SKM-1 treated with dmso at 0.1 percent for 144 hours (cell line): ENCODE measurements at regions not wholly inside any gene's neighbourhood (a gene's known extent, or its start where the extent isn't known, plus 50 kb on each side); places are given as distances from the start of the nearest gene placed in this dataset.
A peak's percentile ranks its signal among the peaks of the same experiment; 100 is the strongest.

Experiments
- DNase-seq: peaks from one replicate; lab custom pipeline; 2025; ENCODE audit not compliant: unreplicated experiment; lab: John Stamatoyannopoulos, UW

DNA sequence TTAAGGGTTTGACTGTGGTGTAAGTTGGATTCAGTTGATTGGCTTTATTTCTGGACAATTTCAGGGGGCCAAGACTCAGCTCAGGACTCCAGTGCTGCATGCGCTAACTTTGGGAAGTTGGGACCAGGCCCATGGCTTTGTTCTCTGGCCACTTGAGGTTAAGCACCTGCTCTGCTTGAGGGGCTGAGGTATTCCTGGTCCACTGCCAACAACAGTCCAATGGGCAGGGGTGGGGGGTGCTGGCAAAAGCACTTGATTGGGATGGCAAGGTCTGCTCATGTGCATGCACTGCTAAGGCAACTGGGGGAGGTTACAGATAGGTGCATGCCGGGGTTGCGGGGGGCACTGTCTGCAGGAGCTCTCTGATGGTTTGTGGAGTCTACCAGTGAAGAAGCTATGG, 52.6 kb upstream of the ASB17 start:
- no peak for DNase-seq

DNA sequence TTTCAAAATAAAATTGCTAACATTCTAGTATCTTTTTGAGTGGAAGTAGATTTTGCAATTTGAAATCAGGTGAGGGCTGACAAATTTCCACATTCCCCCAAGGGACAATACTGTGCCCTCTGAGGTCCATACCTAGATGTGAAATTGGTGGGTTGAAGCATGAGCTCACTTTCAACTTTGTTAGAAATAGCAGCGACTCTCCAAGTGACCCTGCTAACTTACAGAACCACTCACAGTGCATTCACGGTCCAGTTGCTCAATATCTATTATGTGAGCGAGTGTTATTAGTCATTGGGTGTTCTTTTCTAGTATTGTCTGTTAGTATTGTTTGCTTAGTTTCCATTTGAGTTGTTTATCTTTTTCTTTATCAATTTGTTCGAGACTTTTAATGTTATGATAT, 53.6 kb upstream of the ASB17 start:
- DNase-seq, result no peak

DNA sequence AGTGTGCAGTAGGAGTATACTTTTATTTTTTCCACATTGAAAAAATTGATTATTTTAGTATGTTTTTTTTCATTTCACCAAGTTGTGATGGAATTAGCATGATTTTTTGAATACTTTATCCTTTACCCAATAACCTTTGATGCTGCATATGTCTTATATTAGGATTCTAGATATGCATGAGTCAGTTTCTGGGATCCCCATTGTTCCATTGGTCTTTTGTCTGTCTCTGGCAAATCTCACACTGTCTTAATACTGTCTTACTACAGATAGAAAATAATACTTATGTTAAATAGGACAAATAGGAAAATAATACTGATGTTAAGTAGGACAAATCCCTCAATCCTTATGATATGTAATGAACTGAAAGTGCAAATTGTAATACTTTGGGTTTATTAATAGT, 54.3 kb upstream of the ASB17 start:
- no peak for DNase-seq

DNA sequence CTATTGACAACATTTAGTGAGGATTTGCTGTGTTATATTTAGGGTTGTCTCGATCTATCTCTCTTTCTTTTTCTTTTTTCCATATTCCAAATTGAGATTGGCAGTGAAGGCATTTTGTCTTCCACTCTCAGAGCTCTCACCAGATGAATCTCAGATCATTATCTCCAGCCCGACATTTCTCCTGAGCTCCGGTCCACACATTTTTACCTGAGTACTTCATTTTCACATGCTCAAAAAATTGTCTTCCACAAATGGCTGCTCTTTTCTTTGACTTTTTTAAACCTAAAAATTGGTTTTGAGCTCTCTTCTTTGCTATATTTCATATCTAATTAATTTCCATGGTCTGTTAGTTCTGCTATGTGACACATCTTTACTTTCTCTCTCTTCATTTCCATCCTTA, 56.9 kb upstream of the ASB17 start:
- DNase-seq, result no peak

DNA sequence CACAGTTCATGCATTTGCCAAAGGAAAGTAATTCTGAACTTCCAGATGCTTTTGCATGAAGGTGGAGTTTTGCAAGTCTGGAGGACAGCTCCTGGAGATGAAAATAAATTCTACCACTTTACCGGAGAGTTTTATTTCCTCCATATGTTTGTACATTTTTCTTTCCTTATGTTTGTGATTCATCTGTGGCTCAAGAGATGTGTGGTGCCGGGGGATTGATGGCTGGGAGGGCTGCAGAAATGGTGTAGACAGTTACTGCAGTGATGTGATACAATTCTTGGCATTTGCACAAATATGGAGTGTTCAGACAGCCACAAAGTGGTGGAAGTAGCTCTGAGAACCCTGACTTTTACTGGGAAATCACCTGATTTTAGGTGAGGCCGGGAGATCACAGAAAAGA, 58.5 kb upstream of the ASB17 start:
- DNase-seq, result no peak

DNA sequence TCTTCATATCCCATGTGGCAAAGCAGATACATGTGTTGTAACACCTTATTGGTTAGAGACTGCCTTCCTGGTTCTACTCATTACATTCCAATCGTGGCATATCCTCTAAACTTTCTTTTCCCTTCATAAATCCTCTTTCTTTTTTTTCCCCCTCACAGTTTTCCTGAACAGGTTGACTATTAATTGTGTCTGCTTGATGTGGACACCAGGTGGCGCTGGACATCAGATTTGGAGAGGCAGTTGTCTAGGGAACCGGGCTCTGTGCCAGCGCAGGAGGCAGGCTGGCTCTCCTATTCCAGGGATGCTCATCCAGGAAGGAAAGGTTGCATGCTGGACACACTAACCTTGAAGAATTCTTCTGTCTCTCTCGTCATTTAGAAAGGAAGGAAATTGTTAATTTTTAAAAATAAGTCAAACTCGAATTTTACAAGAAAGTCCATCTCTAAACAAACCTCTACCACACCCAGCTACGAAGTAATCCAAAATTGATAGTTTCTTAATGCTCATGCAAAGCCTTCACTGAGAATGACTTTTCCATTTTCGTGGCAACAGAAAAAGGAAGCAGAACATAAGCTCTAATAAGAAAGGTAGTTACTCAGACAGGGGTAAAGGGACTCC, 59.4 kb upstream of the ASB17 start:
- DNase-seq, result peak; percentile 65

DNA sequence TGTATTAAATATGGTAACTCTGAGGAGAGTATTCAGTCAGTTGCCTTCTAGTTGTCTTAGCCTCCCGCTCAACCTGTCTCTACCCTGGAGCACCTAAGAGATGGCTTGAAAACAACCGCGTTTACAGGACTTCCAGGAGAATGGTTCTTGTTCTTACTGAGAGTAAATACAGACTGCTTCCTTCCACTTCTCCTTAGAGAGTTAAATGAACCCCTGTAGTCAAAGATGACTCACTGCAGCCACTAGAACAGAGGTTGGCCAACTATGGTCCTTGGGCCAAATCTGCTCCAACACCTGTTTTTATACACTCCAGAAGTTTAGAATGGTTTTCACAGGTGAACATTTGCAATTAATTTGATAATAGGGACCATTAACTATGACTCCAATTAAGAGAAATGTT, 60.1 kb upstream of the ASB17 start:
- DNase-seq, result peak; percentile 21

DNA sequence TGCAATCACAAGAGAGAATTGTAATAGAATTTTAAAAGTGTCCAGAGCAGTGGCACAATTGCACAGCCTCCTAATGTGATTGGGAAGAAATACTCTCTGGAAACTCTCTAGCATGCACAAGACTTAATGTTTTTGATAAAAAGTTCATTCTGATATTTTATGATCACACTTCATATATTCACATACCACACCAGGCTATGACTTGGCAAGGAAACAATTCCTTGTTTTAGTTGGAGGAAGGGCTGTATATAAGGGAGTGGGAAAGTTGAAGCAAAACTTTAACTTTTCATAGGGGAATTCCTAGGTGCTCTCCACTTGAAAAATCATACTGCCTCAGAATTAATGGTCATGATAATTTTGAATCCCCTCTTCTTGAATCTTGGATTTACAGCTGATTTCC, 61.5 kb upstream of the ASB17 start:
- DNase-seq, result no peak

DNA sequence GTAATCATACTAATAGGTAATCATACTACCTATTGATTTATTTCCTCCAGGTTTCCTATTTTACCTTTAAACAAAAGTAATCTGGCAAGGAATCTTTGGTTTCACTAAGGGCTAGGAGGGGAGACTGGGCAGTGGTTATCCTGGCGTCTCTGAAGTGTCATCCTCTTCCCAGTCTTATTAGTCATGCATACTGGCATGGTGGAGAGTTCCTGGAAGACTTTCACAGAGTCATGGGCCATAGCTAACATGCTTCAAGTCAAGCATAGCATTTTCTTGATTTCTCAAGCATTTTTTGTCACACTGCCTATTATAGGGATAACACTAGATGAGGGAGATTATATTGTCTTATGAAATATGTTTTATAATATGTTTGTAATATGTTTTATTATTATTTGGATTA, 64.0 kb upstream of the ASB17 start:
- DNase-seq, result no peak

DNA sequence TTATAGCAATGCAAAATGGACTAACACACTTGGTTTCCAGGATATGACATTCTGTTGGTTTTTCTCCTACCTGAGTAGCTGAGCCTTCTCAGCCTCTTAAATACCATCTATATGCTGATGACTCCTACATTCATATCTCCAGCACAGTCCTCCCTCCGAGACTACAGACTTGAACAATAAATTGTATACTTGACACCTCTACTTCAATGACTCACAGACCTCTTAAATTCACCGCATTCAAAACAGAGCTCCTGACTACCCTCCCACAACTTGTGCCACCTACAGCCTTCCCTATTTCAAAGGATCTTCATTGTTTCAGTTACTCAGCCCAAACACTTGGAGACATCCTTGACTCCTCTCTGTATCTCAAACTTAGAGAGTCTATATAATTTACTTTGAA, 66.8 kb upstream of the ASB17 start:
- no peak for DNase-seq

DNA sequence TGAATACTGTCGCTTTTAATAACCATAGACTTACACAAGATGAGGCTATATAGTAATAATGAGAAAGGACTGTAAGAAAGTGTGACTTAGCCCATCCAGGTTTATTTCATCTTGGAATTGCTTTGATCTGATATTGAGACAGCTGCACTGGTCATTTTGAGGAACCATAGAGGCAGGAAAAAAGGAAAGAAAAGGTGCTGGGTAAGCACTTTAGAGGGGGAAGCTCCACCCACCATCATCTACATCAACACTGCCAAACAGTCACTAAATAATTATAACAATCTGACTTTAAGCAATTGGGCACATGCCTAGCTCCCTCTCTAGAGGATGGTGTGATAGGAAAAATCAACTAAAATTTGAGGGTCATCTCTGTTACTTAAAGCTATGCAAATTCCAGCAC, 70.6 kb upstream of the ST6GALNAC3 start:
- DNase-seq, result no peak

DNA sequence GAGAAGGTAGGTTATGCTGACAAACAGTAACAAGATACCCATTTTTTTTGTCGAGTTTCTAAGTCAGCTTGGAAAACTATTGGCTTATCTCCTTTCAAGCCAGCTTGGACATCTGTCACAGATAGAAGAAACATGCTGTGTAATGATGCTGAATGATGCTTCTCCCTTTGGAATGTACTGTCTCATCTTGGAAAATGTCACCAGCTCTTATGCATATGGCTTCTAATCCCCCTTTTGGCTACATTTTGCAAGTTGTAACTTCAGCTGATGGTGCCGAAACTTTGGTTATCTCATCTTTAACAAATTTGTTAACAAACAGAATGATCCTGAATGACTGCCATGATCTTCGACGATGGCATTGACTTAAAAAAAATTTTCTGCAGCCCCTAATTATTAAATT, 68.8 kb upstream of the ST6GALNAC3 start:
- no peak for DNase-seq

DNA sequence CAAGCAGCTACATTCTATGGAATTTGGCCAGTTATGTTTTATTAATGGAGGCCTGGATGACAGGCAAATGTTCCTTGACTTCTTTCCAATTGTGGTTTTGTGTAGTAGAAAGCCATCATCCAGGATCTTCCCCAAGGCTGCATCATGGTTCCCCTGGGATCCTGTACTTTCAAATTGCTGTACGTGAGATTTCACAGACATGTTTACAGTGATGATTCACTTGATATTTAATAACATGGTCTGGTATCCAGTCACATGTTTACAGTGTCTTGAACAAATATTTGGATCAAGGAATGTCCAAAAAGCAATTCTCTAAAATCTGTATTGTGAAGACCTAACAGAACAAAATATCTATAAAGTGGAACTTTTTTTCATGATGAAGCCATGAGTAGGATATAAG, 68.3 kb upstream of the ST6GALNAC3 start:
- no peak for DNase-seq

DNA sequence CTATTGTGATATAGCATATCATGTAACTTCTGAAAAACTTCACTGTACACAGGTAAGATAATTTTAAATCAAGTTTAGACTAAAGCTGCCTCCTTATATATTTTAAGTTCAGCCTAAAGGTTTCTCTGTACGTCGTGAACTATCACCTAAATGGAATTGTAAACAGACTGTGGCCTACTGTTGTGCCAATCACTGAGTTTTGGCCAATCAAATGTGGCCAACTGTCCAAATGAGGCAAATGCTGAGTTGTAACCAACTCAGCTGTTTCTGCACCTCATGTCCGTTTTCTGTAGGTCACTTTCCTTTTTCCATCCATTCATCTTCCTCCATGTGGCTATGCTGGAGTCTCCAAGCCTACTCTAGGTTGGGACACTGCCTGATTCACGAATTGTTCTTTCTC, 63.7 kb upstream of the ST6GALNAC3 start:
- DNase-seq, result no peak

DNA sequence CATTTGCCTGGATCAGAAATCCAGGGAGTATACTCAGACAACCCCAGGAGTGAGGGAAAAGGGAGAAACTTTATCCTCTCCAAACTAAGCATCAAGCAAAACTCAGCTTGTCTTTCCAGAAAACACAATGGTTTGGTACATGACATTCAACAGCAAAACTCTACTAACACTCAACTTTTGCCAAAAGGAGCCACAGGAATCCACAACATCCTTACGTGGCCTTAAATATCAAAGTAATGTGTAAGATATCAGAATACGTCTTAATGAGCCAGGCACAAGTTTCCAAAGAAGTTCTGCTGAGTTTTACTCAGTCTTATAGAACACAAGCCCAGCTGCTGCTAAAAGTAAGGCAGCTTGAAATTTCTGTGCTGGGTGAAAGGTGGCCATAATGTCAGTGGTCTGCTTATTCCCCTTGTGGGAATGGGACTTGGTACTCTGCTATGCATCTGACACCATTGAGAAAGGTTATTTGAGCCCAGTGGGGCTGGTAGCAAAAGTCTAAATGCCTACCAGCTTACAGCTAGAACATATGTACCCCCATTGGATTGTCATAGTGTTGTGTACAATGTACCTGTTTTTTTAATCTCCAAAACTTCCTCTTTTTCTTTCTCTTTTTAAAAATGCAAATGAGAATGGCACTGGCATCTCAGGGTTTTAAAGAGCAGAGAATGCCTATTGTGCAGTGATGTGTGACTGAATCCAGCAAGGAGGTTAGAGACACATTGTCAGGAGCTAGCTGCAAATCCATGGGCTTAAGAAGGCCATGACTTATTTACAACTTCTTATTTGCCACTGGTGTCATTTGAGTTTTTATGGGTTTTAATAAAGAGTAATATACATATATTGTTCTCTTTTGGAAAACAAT, 62.0 kb upstream of the ST6GALNAC3 start:
- no peak for DNase-seq

DNA sequence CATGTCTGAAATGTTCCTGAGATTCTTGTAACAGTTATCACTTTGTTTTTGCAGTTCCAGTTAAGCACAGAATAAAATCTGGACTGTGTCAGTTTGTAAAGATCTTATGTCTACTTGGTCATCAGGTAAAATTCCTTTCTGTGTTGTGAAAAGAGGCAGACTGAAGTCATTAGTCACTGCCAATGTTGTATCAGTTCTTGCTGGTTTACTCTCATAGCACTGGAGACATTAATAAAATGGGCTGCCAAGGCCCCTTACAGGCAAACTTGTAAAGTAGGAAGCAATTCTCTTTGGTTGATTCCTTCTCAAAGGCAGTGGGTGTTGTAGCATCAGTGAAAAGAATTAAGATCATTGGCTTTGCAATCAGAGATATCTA, 61.4 kb upstream of the ST6GALNAC3 start:
- DNase-seq, result no peak

DNA sequence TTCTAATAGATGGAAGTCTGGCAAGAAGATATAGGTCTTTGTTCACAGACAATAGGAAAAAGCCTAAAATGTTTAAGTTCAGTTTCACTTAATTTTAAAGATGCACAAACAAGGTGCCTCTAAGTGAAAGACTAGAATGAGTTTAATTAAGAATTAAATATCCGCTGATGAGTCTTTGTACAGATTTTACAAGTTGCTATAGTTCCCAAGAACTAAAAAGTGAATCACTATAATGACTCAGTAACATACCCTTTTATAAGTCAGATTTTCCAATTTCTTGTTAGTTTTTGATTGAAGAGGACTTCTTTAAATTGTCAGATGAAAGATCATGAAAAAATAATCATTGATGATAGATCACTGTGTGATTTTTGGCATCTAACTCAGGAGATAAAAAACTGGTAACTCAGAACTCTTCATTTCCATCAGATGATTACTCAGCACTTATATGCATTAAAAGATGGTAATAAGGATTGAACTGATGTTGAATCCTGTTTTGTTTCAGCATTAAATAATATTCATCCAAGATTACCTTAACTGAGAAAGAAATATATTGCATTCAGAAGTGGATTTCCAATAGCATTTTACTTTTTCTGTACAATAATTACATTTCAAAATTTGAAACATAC, 59.0 kb upstream of the ST6GALNAC3 start:
- no peak for DNase-seq

DNA sequence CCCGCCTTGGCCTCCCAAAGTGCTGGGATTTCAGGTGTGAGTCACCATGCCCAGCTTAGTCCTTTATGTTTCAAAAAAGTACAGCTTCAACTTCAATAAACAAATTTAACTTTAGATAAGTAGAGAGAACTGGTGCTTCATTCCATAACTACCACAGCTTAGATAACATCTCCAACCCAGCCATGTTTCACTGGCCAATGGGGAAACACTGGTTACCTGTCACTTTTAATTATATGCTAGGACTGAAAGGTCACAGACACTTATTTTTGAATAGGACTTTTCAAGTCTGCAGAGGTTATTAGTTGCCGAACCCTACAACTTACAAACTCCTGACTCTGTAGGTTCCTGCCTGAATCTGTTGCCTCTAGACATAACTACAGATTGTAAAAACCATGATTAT, 56.5 kb upstream of the ST6GALNAC3 start:
- DNase-seq, result no peak

DNA sequence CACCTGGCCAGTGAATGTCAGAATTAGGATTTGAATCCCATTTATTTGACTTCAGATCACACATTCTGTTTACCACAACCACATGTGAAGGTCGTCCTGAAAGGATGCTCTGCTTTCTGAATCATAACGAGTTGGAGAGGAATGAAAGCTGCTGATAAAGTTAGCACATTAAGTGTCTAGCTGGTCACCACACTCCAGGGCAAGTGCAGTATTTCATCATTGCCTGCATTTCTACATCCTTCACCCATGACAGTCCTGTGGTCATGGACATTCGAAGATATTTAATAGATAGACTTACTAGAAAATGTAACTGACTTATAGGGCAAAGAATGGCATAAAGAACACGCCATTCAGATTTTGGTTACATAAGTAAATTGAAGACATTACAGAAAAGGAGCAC, 52.7 kb upstream of the ST6GALNAC3 start:
- no peak for DNase-seq

DNA sequence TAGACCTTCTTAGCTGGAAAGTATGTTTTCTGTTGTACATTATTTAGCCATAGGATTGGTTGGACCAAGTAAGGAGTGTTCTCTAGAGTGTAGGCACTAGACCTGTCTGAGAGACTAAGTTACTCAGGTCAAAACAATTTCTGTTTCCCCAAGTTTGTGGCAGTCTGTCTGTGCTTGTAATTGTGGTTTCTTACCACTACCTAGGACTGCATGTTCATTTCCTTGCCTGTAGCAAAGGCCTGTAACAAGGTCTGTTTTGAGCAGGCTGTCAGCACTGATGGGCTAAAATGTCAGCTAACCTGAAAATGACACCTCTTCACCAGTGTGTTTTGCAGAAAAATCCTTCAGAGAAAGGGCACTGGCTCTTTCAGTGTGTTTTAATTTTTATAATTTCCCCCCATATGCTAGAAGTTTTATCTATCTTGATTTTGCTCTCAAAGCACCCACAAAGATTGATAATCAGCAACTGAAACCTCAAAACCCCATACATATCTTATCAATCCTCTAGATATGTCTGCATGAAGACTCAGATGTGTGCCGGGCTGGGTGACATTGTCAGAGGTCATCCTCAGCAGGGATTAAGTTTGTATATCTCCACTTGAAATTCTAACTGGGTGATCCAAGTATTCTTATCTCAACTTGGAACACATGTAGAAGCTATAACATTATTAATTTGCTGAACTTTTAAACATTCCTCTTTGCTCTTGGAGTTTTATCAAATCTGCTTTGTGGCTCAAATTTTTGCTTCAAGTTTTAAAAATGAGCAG, 50.7 kb upstream of the ST6GALNAC3 start:
- no peak for DNase-seq
